ENCODE measurements at regions not wholly inside any gene's neighbourhood (a gene's known extent, or its start where the extent isn't known, plus 50 kb on each side); places are given as distances from the start of the nearest gene placed in this dataset.

- TF ChIP-seq CTCF (IDR thresholded peaks at IDR 0.05) (no peak), EZH2phosphoT487 (IDR thresholded peaks at IDR 0.05) (no peak), EZH2 (IDR thresholded peaks at IDR 0.05) (no peak)
Observed at GRCh38 chr1:193806079-193807048, 620.0 kb upstream of the B3GALT2 start.

Measured in neural progenitor cell (in vitro differentiated cells).